ENCODE measurements at regions not wholly inside any gene's neighbourhood (a gene's known extent, or its start where the extent isn't known, plus 50 kb on each side); places are given as distances from the start of the nearest gene placed in this dataset.
A peak's percentile ranks its signal among the peaks of the same experiment; 100 is the strongest.

DNA sequence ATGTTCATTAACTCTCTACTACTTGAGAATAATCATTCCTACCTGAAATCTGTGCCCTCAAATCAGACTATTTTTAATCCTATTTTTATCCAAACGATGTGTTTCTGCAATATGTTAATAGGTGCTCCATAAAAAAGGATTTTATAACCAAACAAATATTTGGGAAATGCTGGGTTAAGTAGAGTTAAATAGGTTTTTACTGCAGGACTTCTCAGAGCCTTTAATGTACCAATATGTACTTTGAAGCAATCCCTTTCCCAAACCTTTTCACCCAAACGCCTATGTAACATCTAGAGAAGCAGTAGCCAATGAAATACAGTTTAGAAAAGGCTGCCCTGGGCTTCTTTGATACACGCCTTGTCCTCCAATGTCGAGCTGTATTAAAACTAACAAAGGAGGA, 182.5 kb downstream of the SP3 start:
- DNase-seq: no peak

- DNase-seq: no peak
These were observed 181.8 kb downstream of the SP3 start for GRCh38 chr2:173783382-173783781.

DNA sequence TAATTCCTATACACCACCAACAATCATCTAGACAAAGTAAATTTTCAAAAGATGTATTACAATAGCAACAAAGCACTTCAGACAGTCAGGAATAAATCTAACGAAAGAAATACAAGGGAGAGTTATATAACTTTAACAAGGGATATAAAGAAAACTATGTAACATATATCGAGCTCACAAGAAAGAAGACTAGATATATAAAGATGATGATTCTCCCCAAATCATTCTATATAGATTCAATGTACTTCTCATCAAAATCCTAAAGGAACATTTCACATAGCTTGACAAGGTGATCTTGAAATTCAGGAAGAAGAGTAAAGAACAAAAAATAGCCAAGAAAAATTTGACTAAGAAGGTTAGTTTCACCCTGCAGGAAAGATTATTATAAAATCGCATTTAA, 179.4 kb downstream of the SP3 start:
- DNase-seq: no peak

GRCh38 chr2:173791502-173791901, 173.7 kb downstream of the SP3 start:
- DNase-seq: no peak

GRCh38 chr2:173792166-173792565, 173.0 kb downstream of the SP3 start:
- DNase-seq: no peak

DNA sequence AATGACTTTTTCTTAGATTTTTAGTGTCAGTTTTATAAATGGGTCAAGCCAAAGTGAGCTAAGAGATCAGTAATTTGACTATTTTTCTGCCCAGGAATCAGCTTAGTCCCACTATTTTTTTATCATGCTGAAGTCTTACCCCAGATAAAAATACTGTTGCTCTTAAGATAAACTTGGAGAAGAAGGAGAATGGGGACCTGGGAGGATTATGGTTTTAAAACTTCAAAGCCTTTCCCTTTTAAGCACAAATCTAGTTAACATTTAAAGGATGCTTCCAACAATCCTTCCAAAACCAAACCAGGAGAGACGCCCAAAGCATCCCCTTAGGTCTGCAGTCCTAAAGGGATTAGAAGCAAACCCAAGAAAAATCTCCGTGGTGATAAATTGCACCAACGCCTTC, 172.4 kb downstream of the SP3 start:
- DNase-seq: no peak

GRCh38 chr2:173793709-173794565, 171.2 kb downstream of the SP3 start:
- no peak for DNase-seq

DNA sequence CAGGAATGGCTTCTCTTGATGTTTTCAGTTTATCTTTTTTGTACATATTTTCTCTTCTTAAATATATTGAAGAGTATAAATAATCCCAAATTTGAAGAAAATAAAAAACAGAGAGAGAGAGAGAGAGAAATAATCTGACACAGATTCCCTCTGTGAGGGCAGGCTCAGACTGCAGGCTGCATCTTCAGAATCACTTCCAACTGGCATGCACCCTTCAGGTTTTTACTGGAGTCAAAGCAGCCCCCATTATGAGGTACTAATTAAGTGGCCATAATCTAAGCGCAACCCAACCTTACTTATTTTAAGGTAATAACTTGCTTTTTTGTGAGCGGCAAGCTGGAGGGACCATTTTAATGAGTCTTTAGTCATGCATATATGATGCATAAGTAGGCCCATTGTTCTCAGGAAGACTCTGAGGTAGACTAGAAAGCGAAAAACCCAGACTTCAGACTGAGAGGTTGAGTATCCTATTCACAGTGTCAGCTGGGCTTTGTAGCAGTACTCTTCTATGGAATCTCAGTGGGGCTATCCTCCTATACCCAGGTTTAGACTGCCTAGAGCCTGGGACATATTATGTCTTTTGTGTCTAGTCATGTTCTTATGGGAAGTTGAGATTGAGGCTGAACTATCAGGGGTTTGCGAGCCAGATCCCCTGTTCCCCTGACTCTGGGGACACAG, 167.4 kb downstream of the SP3 start:
- DNase-seq: no peak

GRCh38 chr2:173802518-173802917, 162.7 kb downstream of the SP3 start:
- DNase-seq: no peak

DNA sequence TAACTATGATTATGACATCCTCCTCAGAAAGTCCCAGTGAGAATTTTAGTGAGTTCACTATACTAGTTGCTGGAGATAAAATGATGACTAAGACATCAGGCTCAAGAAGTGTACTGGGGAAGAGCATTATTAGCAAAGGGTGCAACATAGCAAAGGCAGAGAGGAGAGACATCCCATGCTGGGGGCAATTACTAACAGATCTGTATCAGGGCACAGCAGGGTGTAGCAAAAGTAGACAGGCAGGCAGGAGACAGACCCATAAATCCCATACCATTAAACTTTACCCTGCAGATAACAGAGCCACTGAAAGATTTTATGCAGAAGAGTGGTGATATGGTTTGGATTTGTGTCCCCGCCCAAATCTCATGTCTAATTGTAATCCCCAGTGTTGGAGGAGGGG, 161.7 kb downstream of the SP3 start:
- DNase-seq: no peak

GRCh38 chr2:173806761-173807160, 158.4 kb downstream of the SP3 start:
- DNase-seq: no peak

- DNase-seq: peak in 1 of 2 experiments; percentile 55
These were observed 156.5 kb downstream of the SP3 start for GRCh38 chr2:173808718-173809117.

DNA sequence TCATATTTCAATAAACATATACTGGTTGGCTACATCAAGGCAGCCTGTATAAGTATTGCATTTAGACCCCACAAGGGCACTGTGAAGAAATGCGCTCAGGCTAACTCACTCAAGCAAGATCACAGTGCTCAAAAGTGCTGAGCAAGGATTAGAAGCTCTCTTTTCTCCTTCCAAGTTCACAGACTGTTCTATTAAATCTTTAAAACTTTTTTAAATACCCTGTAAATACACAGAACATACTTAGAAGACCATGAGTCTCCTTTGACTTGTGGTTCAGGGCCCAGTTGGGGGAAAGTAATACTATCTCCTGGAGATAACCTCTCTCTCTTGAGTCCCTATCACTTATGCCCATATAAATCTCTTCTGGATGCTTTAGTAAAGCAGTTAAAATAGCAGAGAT, 152.9 kb downstream of the SP3 start:
- no peak for DNase-seq

GRCh38 chr2:173814306-173814705, 150.9 kb downstream of the SP3 start:
- DNase-seq: no peak

- no peak for DNase-seq
These were observed 149.4 kb downstream of the SP3 start for GRCh38 chr2:173815772-173816171.

- no peak for DNase-seq
These were observed 147.6 kb downstream of the SP3 start for GRCh38 chr2:173817582-173817981.

- no peak for DNase-seq
These were observed 146.9 kb downstream of the SP3 start for GRCh38 chr2:173818285-173818684.

- no peak for DNase-seq
These were observed 145.3 kb downstream of the SP3 start for GRCh38 chr2:173819852-173820251.

DNA sequence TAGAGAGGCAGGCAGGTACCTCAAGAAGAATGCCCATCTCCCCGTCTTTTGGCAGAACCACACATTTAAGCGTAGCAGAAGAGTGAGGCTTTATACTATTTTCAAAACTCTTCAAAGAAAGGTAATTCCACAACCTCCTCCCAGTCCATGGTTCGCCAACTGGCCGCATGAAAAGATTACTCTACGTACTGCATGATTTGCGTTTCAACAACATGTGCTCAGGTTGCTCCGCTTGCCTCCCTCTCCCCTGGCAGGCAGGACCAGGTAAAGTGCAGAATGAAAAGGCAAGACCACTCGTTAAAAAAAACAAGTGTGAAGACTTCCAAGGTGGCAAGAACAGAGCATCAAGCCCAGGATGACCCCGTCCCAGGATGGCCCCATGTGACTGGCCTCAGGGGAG, 143.7 kb downstream of the SP3 start:
- DNase-seq: no peak

- DNase-seq: no peak
These were observed 142.2 kb downstream of the SP3 start for GRCh38 chr2:173822889-173823542.

DNA sequence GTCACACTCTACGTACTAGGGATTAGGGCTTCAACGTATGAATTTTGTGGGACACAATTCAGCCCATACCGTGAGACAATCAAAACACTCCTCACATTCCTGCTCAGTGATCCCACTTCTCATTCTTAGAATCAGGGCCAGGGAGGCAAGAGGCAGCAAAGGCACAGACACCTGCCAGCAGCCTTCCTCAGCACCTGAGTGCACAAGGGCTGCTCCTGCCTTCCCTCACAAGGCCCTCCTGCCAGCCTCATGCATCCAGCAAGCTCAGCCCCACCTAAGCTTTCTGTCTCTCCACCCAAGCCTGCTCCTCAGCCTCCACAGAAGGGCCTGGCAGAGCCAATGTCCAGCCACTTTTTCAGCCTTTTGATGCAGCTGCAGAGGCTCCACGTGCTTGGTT, 141.6 kb downstream of the SP3 start:
- no peak for DNase-seq

DNA sequence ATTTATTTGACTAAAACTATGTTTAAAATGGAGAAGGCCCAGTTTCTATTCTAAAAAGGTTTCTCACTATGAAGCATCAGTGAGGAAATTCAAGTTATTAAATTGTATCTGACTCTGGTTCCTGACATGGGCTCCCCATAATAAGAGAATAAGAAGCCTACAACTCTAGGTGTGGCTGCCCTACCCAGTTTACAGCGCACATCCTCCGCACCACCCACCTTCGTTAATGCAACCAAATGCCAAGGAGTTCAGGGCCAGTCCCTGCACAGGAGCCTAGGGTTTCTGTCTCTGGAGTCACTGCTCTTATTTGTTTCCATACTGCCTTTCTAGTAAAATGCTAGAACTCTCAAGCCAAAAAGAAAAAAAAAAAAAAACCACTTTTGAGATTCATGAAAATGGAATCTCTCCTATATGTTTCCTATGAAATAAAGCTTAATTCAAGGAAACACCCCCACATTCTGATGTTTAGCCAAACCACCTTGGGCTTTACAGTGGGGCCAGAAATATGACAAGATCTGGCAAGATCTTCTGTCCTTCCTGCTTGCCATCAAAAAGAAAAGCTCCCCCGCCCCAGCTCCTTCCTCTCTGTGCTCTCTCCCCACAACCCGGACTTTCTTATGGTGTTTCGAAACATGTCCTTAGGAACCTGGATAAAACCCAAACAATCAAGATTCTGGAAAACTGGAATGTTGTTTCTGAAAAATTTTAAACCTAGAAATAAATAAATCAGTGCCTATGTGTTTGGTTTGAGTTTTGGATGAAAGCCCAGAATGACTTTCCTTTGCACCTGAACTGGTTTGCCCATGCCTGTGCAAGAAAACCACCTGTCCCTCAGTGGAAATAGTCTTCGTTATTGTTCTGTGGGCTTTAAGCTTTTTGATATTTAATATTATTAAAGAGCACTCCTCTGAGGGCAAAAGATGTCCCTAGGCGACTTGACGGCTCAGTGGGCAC, 136.7 kb downstream of the SP3 start:
- DNase-seq: no peak

DNA sequence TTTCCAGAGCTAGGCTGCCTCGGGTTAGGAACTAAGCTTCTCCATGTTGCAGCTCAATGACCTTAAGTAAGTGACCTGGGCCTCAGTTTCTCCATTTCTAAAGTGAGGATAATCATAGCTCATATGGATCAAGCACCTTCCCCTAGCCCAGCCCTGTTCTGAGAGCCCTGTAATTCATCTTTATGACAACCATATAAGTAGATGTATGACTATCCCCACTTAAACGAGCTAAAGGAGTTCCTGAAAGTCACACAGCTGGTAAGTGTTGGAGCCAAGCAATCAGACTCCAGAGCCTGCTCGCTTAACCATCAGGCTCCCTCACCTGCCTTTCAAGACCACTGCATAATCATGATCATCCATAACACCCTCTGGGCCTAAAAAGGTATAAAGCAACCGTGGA, 135.4 kb downstream of the SP3 start:
- no peak for DNase-seq

Measured in NCI-H446 (cell line).